ENCODE measurements at regions not wholly inside any gene's neighbourhood (a gene's known extent, or its start where the extent isn't known, plus 50 kb on each side); places are given as distances from the start of the nearest gene placed in this dataset.
"Not testable (repeated sequence)": the region's sequence is repeated elsewhere in the genome, so short reads cannot be mapped to it uniquely, and the experiment has no call there.

- 39 to 49% (median 39%) methylated on average over 5 of the region's 5 CpGs for WGBS, 3 donors
- not testable (repeated sequence) for FAIRE-seq; H3K9me3 ChIP-seq (ENCODE audit: control insufficient read depth in 2 of 2, insufficient read depth in 1 of 2, low read depth in 1 of 2, low read length in 1 of 2); H3K36me3 ChIP-seq (ENCODE audit: control insufficient read depth in 3 of 3, insufficient read depth in 2 of 3, low read depth in 1 of 3, low read length in 3 of 3); DNase-seq; H3K4me1 ChIP-seq (ENCODE audit: control insufficient read depth in 3 of 3, insufficient read depth in 2 of 3, low read depth in 1 of 3, low read length in 2 of 3); H3K27me3 ChIP-seq (ENCODE audit: control insufficient read depth in 3 of 3, insufficient read depth in 3 of 3, low read length in 3 of 3); H3K27ac ChIP-seq (ENCODE audit: low read depth in 1 of 3, low read length in 2 of 3); H3K4me3 ChIP-seq (ENCODE audit: low read depth in 1 of 3, low read length in 3 of 3)
These were observed 61.9 kb upstream of the EEF2KMT start for GRCh38 chr16:5159537-5159936.

DNA sequence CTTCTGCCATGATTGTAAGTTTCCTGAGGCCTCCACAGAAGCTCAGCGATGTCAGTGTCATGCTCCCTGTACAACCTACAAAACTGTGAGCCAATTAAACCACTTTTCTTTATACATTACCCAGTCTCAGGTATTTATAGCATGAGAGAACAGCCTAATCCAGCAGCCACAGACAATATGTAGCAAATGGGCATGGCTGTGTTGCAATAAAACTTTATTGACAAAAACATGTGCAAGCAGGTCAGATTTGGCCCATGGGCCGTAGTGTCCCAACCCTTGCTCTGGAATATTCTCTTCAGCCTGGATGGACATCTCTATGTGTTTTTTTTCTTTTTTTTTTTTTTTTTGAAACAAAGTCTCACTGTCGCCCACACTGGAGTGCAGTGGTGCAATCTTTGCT lies 60.9 kb upstream of the EEF2KMT start:
- no peak for DNase-seq
- Histone ChIP-seq H3K9me3 (ENCODE audit: control insufficient read depth in 2 of 2, insufficient read depth in 1 of 2, low read depth in 1 of 2, low read length in 1 of 2) (no peaks in the 10 kb centered on the region), H3K4me3 (ENCODE audit: low read depth in 1 of 3, low read length in 3 of 3) (no peak overlapping the region), H3K4me1 (ENCODE audit: control insufficient read depth in 3 of 3, insufficient read depth in 2 of 3, low read depth in 1 of 3, low read length in 2 of 3) (no peaks in the 10 kb centered on the region), H3K36me3 (ENCODE audit: control insufficient read depth in 3 of 3, insufficient read depth in 2 of 3, low read depth in 1 of 3, low read length in 3 of 3) (no peaks in the 10 kb centered on the region), H3K27ac (ENCODE audit: low read depth in 1 of 3, low read length in 2 of 3) (no peak overlapping the region), H3K27me3 (ENCODE audit: control insufficient read depth in 3 of 3, insufficient read depth in 3 of 3, low read length in 3 of 3) (no peaks in the 10 kb centered on the region)
- FAIRE-seq, result no peak
- 89 to 98% (median 95%) methylated on average over 3 of the region's 3 CpGs for WGBS, 3 donors

DNA sequence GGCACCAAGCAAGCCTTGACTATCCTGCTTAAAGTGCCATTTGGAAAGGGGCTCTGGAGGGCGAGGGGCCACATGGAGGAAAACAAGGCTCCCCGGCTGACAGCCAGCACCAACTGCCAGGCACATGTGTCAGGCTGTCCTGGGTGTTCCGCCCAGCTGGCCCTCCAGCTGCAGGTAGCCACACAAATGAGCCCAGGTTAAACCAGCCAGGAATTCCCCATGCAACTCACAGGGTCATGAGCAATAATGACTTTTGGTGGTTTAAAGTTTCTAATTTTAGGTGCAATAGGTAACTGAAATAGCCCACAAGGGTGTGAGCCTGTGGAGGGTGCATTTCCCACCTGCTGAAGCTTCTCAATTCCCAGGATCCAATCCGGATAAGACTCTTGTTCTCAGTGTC lies 58.9 kb upstream of the EEF2KMT start:
- not testable (repeated sequence) for H3K9me3 ChIP-seq (ENCODE audit: control insufficient read depth in 2 of 2, insufficient read depth in 1 of 2, low read depth in 1 of 2, low read length in 1 of 2); H3K36me3 ChIP-seq (ENCODE audit: control insufficient read depth in 3 of 3, insufficient read depth in 2 of 3, low read depth in 1 of 3, low read length in 3 of 3); DNase-seq; H3K4me3 ChIP-seq (ENCODE audit: low read depth in 1 of 3, low read length in 3 of 3); H3K4me1 ChIP-seq (ENCODE audit: control insufficient read depth in 3 of 3, insufficient read depth in 2 of 3, low read depth in 1 of 3, low read length in 2 of 3); FAIRE-seq; H3K27me3 ChIP-seq (ENCODE audit: control insufficient read depth in 3 of 3, insufficient read depth in 3 of 3, low read length in 3 of 3); H3K27ac ChIP-seq (ENCODE audit: low read depth in 1 of 3, low read length in 2 of 3)
- 80 to 84% (median 81%) methylated on average over 4 of the region's 4 CpGs for WGBS, 3 donors

GRCh38 chr16:5154006-5154405 lies 56.4 kb upstream of the EEF2KMT start:
- not testable (repeated sequence) for H3K4me1 ChIP-seq (ENCODE audit: control insufficient read depth in 3 of 3, insufficient read depth in 2 of 3, low read depth in 1 of 3, low read length in 2 of 3); H3K9me3 ChIP-seq (ENCODE audit: control insufficient read depth in 2 of 2, insufficient read depth in 1 of 2, low read depth in 1 of 2, low read length in 1 of 2); H3K4me3 ChIP-seq (ENCODE audit: low read depth in 1 of 3, low read length in 3 of 3); H3K27me3 ChIP-seq (ENCODE audit: control insufficient read depth in 3 of 3, insufficient read depth in 3 of 3, low read length in 3 of 3); H3K27ac ChIP-seq (ENCODE audit: low read depth in 1 of 3, low read length in 2 of 3); FAIRE-seq; H3K36me3 ChIP-seq (ENCODE audit: control insufficient read depth in 3 of 3, insufficient read depth in 2 of 3, low read depth in 1 of 3, low read length in 3 of 3); DNase-seq
- 81 to 85% (median 81%) methylated on average over 1 of the region's 1 CpG for WGBS, 3 donors

GRCh38 chr16:5151409-5151808 lies 53.8 kb upstream of the EEF2KMT start:
- WGBS, 3 donors, result 61 to 74% (median 64%) methylated on average over 2 of the region's 2 CpGs
- not testable (repeated sequence) for H3K27me3 ChIP-seq (ENCODE audit: control insufficient read depth in 3 of 3, insufficient read depth in 3 of 3, low read length in 3 of 3); H3K9me3 ChIP-seq (ENCODE audit: control insufficient read depth in 2 of 2, insufficient read depth in 1 of 2, low read depth in 1 of 2, low read length in 1 of 2); H3K4me3 ChIP-seq (ENCODE audit: low read depth in 1 of 3, low read length in 3 of 3); FAIRE-seq; H3K36me3 ChIP-seq (ENCODE audit: control insufficient read depth in 3 of 3, insufficient read depth in 2 of 3, low read depth in 1 of 3, low read length in 3 of 3); DNase-seq; H3K4me1 ChIP-seq (ENCODE audit: control insufficient read depth in 3 of 3, insufficient read depth in 2 of 3, low read depth in 1 of 3, low read length in 2 of 3); H3K27ac ChIP-seq (ENCODE audit: low read depth in 1 of 3, low read length in 2 of 3)

All from small intestine (tissue), 7 donors.